Neuronal stem cell (in vitro differentiated cells): ENCODE measurements at regions not wholly inside any gene's neighbourhood (a gene's known extent, or its start where the extent isn't known, plus 50 kb on each side); places are given as distances from the start of the nearest gene placed in this dataset.

ENCODE experiments used
- DNase-seq: peaks from one replicate; pipeline ENCODE4 v3.0.0-alpha.2; 2013; ENCODE audit warnings: low spot score
- H2AFZ ChIP-seq: one replicate; pipeline ENCODE4 v1.6.1; 2013; ENCODE audit warnings: mild to moderate bottlenecking, low read length, inconsistent platforms
- H2AK5ac ChIP-seq: 2 replicates; pipeline ENCODE4 v1.6.1; 2013; ENCODE audit warnings: low read depth, mild to moderate bottlenecking, inconsistent platforms, low read length, moderate library complexity, mixed read lengths
- H2BK120ac ChIP-seq: 2 replicates; pipeline ENCODE4 v1.6.1; 2013; ENCODE audit warnings: low read depth, mild to moderate bottlenecking, inconsistent platforms, low read length, moderate library complexity, mixed read lengths
- H2BK12ac ChIP-seq: one replicate; pipeline ENCODE4 v1.6.1; 2013; ENCODE audit warnings: low read length, inconsistent platforms
- H2BK15ac ChIP-seq: 2 replicates; pipeline ENCODE4 v1.6.1; 2013; ENCODE audit warnings: mild to moderate bottlenecking, low read length, inconsistent platforms, mixed read lengths
- H2BK5ac ChIP-seq: one replicate; pipeline ENCODE4 v1.6.1; 2013; ENCODE audit warnings: inconsistent platforms, mild to moderate bottlenecking, low read length, moderate library complexity
- H3K14ac ChIP-seq: one replicate; pipeline ENCODE4 v1.6.1; 2013; ENCODE audit warnings: low read length, inconsistent platforms
- H3K18ac ChIP-seq: 2 replicates; pipeline ENCODE4 v1.6.1; 2013; ENCODE audit warnings: low read length, inconsistent platforms
- H3K23ac ChIP-seq: 2 replicates; pipeline ENCODE4 v1.6.1; 2013; ENCODE audit warnings: low read depth, mild to moderate bottlenecking, mixed read lengths, low read length, inconsistent platforms; ENCODE audit not compliant: poor library complexity
- H3K27ac ChIP-seq: replicated peaks from 3 replicates; pipeline ENCODE4 v1.5.1; 2013; ENCODE audit warnings: low read length, inconsistent platforms
- H3K27me3 ChIP-seq, 3 experiments: 2 replicates each; pipeline ENCODE4 v1.6.1; 2013; ENCODE audit warnings: low read length in 3 of 3, mild to moderate bottlenecking in 2 of 3, inconsistent platforms in 1 of 3, low read depth in 1 of 3, mixed read lengths in 1 of 3, moderate library complexity in 1 of 3; ENCODE audit not compliant: control insufficient read depth in 3 of 3, insufficient read depth in 3 of 3
- H3K36me3 ChIP-seq, 2 donors: replicated peaks in 1 of 2; 2 replicates each; pipeline ENCODE4 v1.6.1; 2013; ENCODE audit warnings: low read length in 2 of 2; ENCODE audit not compliant: control insufficient read depth in 2 of 2, insufficient read depth in 2 of 2
- H3K4ac ChIP-seq: 2 replicates; pipeline ENCODE4 v1.6.1; 2013; ENCODE audit warnings: inconsistent platforms, mild to moderate bottlenecking, low read length, moderate library complexity
- H3K4me1 ChIP-seq, 2 donors: 1 replicate in 1 of 2; 2 replicates in 1 of 2; pipeline ENCODE4 v1.6.1; 2013; ENCODE audit warnings: low read length in 2 of 2, low read depth in 1 of 2; ENCODE audit not compliant: control insufficient read depth in 2 of 2, insufficient read depth in 1 of 2
- H3K4me2 ChIP-seq: one replicate; pipeline ENCODE4 v1.6.1; 2013; ENCODE audit warnings: mild to moderate bottlenecking, low read length, inconsistent platforms; ENCODE audit not compliant: insufficient read depth, poor library complexity, severe bottlenecking
- H3K4me3 ChIP-seq, 2 donors: 2 replicates each; pipeline ENCODE4 v1.5.1; 2013; ENCODE audit warnings: low read length in 2 of 2, mild to moderate bottlenecking in 2 of 2, inconsistent platforms in 1 of 2, moderate library complexity in 1 of 2
- H3K79me1 ChIP-seq: one replicate; pipeline ENCODE4 v1.6.1; 2013; ENCODE audit warnings: low read depth, mild to moderate bottlenecking, inconsistent platforms, low read length, moderate library complexity
- H3K9ac ChIP-seq: one replicate; pipeline ENCODE4 v1.6.1; 2013; ENCODE audit warnings: mild to moderate bottlenecking, low read depth, low read length, inconsistent platforms; ENCODE audit not compliant: poor library complexity
- H3K9me3 ChIP-seq, 2 donors: replicated peaks in 1 of 2; 2 replicates each; pipeline versions ENCODE3 to v1.6.1; 2013; ENCODE audit warnings: low read length in 2 of 2, mild to moderate bottlenecking in 2 of 2, inconsistent platforms in 1 of 2, low read depth in 1 of 2, mixed read lengths in 1 of 2, moderate library complexity in 1 of 2; ENCODE audit not compliant: control insufficient read depth in 2 of 2, insufficient read depth in 1 of 2
- H4K8ac ChIP-seq: one replicate; pipeline ENCODE4 v1.6.1; 2013; ENCODE audit warnings: low read depth, mild to moderate bottlenecking, inconsistent platforms, low read length, moderate library complexity
- H4K91ac ChIP-seq: one replicate; pipeline ENCODE4 v1.6.1; 2013; ENCODE audit warnings: low read length, low read depth, mild to moderate bottlenecking, inconsistent platforms; ENCODE audit not compliant: poor library complexity
- WGBS, 2 donors: extraction: QIAGEN DNeasy Blood & Tissue Kit; methylation state at CpG; one replicate each; pipeline ENCODE4 v1.1.7; 2013; ENCODE audit warnings: missing lambda C conversion rate in 2 of 2, mixed read lengths in 1 of 2; ENCODE audit not compliant: insufficient read length in 2 of 2, insufficient replicate concordance in 1 of 2; ENCODE audit errors: extremely low coverage in 2 of 2; 5-methylcytosine and 5-hydroxymethylcytosine counted together

- no CpG with 5 or more reads among the region's 3 CpGs for WGBS, 2 donors
- Histone ChIP-seq H3K27me3 (no peaks in the 10 kb centered on the region), H3K4me1 (peaks cover 9 to 17% of the 10 kb centered on the region in 2 donors)
Observed at GRCh38 chr2:167759531-167759930, 487.9 kb downstream of the STK39 start.

DNA sequence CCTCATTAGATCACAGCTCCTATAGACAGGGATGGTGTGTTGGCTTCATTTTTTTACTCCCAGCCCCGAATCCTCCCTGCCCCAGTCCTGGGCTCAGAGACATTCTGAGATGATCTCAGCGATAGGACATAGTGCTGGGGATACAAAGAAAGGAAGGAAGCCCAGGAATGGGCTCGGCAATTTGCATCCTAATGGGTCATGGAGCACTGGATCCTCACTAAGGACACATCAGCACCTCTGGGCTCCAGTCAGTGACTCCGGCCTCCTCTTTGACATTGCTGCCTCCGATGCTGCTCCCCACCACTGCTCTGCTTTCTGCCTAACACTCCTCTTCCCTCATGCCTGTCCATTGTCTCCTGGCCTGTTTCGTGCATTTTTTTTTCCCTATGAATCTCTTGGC is 489.1 kb downstream of the STK39 start:
- Histone ChIP-seq H2AK5ac (no peak overlapping the region), H3K4me1 (peaks cover 10 to 17% of the 10 kb centered on the region in 2 donors), H3K4me2 (no peak overlapping the region), H2BK5ac (no peak overlapping the region), H3K9me3 (peaks cover 0 to 2% of the 10 kb centered on the region in 2 donors), H3K4ac (no peak overlapping the region), H3K23ac (no peak overlapping the region), H3K27me3 (no peaks in the 10 kb centered on the region), H3K79me1 (no peaks in the 10 kb centered on the region), H2AFZ (no peak overlapping the region), H4K91ac (peak overlapping the region; percentile 4), H3K14ac (no peak overlapping the region), H2BK120ac (no peak overlapping the region), H2BK12ac (no peak overlapping the region), H3K27ac (no peak overlapping the region), H3K36me3 (no peaks in the 10 kb centered on the region), H4K8ac (no peak overlapping the region), H2BK15ac (peak overlapping the region; percentile 34), H3K9ac (no peak overlapping the region), H3K4me3 (no peak overlapping the region), H3K18ac (peak overlapping the region; percentile 83)
- no CpG with 5 or more reads among the region's 6 CpGs for WGBS, 2 donors
- no peak for DNase-seq

More at GRCh38 chr2:167759531-167759930, 487.9 kb downstream of the STK39 start:
- H3K79me1 ChIP-seq = no peaks in the 10 kb centered on the region
- H4K8ac ChIP-seq = no peak overlapping the region
- no peak overlapping the region for H3K14ac ChIP-seq
- H3K27ac ChIP-seq = no peak overlapping the region
- H2BK15ac ChIP-seq = no peak overlapping the region
- H3K4me3 ChIP-seq = no peak overlapping the region
- no peak overlapping the region for H4K91ac ChIP-seq
- H2BK5ac ChIP-seq = no peak overlapping the region
- H2BK12ac ChIP-seq = no peak overlapping the region
- H3K36me3 ChIP-seq = no peaks in the 10 kb centered on the region
- no peak overlapping the region for H3K23ac ChIP-seq
- no peak overlapping the region for H3K4ac ChIP-seq
- H3K18ac ChIP-seq = no peak overlapping the region
- no peak overlapping the region for H2BK120ac ChIP-seq
- H3K9me3 ChIP-seq = peaks cover 0 to 2% of the 10 kb centered on the region in 2 donors
- H2AFZ ChIP-seq = no peak overlapping the region
- no peak overlapping the region for H3K9ac ChIP-seq
- H2AK5ac ChIP-seq = no peak overlapping the region
- DNase-seq = no peak
- H3K4me2 ChIP-seq = no peak overlapping the region

DNA sequence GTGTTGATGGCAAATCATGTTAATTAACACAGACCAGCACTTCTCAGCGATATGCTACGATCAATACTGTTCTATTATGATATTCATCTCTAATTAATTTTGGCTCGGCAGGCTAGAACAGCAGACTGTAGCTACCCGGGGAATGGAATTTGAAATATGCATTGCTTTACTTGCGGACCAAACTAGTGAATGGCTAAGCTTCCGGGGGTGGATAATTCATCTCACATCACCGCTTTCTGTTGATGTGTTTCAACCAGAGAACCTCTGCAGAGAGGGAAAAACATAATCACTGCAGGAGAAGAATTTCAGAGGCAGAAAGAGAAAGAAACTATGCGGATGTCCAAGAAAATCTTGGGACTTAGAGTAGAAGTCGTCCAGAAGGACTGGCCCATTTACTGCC is 490.9 kb downstream of the STK39 start:
- Histone ChIP-seq H3K9me3 (peaks cover 0 to 2% of the 10 kb centered on the region in 2 donors), H2BK12ac (no peak overlapping the region), H4K91ac (no peak overlapping the region), H3K4me2 (no peak overlapping the region), H2BK120ac (no peak overlapping the region), H3K27me3 (no peaks in the 10 kb centered on the region), H3K14ac (no peak overlapping the region), H2AFZ (peak overlapping the region; percentile 60), H3K4me1 (peaks cover 20 to 22% of the 10 kb centered on the region in 2 donors), H3K27ac (peak overlapping the region; percentile 80), H3K36me3 (no peaks in the 10 kb centered on the region), H3K4ac (no peak overlapping the region), H2BK5ac (no peak overlapping the region), H2AK5ac (no peak overlapping the region), H3K79me1 (no peaks in the 10 kb centered on the region), H3K23ac (no peak overlapping the region), H2BK15ac (no peak overlapping the region), H4K8ac (no peak overlapping the region), H3K18ac (no peak overlapping the region), H3K4me3 (no peak overlapping the region), H3K9ac (no peak overlapping the region)
- no CpG with 5 or more reads among the region's 9 CpGs for WGBS, 2 donors
- DNase-seq = peak; percentile 61

GRCh38 chr2:167753142-167753541 is 494.3 kb downstream of the STK39 start:
- no CpG with 5 or more reads among the region's 3 CpGs for WGBS, 2 donors

More at GRCh38 chr2:167753142-167753541, 494.3 kb downstream of the STK39 start:
- Histone ChIP-seq H3K4me1 (peaks cover 19 to 20% of the 10 kb centered on the region in 2 donors), H3K36me3 (no peaks in the 10 kb centered on the region), H3K79me1 (no peaks in the 10 kb centered on the region), H2BK5ac (no peak overlapping the region), H3K4me2 (no peak overlapping the region), H2AFZ (no peak overlapping the region), H3K4me3 (no peak overlapping the region), H2BK12ac (no peak overlapping the region), H4K8ac (no peak overlapping the region), H3K27ac (no peak overlapping the region), H4K91ac (no peak overlapping the region), H2BK15ac (no peak overlapping the region), H2BK120ac (no peak overlapping the region), H3K23ac (no peak overlapping the region), H3K4ac (no peak overlapping the region), H3K9ac (no peak overlapping the region), H3K18ac (peak overlapping the region; percentile 32), H2AK5ac (no peak overlapping the region), H3K27me3 (no peaks in the 10 kb centered on the region), H3K14ac (no peak overlapping the region), H3K9me3 (no peaks in the 10 kb centered on the region)
- no peak for DNase-seq
